Mesothelial cell of epicardium (in vitro differentiated cells): ENCODE measurements at regions not wholly inside any gene's neighbourhood (a gene's known extent, or its start where the extent isn't known, plus 50 kb on each side); places are given as distances from the start of the nearest gene placed in this dataset.

Experiments used
- DNase-seq, 2 experiments: peaks; one replicate each; pipeline ENCODE4 v3.0.0; 2021; ENCODE audit warnings: low spot score in 2 of 2; ENCODE audit not compliant: unreplicated experiment in 2 of 2
- H3K27ac Mint-ChIP-seq: 2 replicates; pipeline ENCODE4 v1.8.0; 2021; ENCODE audit warnings: mixed read lengths
- H3K27me3 Mint-ChIP-seq: 2 replicates; pipeline ENCODE4 v1.8.0; 2021; ENCODE audit warnings: low read depth, mixed read lengths
- H3K36me3 Mint-ChIP-seq: 2 replicates; pipeline ENCODE4 v1.8.0; 2021; ENCODE audit warnings: mixed read lengths
- H3K4me1 Mint-ChIP-seq: 2 replicates; pipeline ENCODE4 v1.8.0; 2021; ENCODE audit warnings: mixed read lengths
- H3K4me3 Mint-ChIP-seq: 2 replicates; pipeline ENCODE4 v1.8.0; 2021; ENCODE audit warnings: mild to moderate bottlenecking, moderate library complexity, mixed read lengths
- H3K9me3 Mint-ChIP-seq: 2 replicates; pipeline ENCODE4 v1.8.0; 2021; ENCODE audit warnings: mixed read lengths
- TF ChIP-seq, protein P1 (sequence below): fragments of 200-600 bp; sonication (generic); IDR thresholded peaks from one replicate; pipeline ENCODE4 v1.5.0; 2021; ENCODE audit warnings: antibody characterized with exemption; ENCODE audit not compliant: unreplicated experiment

DNA sequence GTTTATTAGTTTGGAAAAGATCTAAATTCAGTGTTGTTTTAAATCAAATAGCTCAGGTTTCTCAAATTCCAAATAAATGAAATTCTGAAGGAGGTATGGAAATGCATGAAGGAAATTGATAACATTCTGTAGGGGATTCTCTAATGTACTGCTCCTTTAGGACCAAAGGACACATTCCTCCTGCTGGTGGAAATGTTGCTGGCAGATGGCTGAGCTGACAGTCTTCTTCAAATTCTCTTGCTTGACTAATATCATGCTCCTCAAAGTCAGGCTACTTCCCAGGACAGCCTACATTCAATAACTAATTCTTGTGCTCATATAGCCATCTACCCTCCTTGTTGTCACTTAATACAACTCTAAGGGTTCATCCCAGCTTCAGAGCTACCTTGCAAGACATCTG is 1118.5 kb downstream of the PCDH9 start:
- H3K36me3 Mint-ChIP-seq, result no peaks in the 10 kb centered on the region
- peaks cover 8% of the 10 kb centered on the region for H3K4me1 Mint-ChIP-seq
- TF ChIP-seq, protein P1, sequence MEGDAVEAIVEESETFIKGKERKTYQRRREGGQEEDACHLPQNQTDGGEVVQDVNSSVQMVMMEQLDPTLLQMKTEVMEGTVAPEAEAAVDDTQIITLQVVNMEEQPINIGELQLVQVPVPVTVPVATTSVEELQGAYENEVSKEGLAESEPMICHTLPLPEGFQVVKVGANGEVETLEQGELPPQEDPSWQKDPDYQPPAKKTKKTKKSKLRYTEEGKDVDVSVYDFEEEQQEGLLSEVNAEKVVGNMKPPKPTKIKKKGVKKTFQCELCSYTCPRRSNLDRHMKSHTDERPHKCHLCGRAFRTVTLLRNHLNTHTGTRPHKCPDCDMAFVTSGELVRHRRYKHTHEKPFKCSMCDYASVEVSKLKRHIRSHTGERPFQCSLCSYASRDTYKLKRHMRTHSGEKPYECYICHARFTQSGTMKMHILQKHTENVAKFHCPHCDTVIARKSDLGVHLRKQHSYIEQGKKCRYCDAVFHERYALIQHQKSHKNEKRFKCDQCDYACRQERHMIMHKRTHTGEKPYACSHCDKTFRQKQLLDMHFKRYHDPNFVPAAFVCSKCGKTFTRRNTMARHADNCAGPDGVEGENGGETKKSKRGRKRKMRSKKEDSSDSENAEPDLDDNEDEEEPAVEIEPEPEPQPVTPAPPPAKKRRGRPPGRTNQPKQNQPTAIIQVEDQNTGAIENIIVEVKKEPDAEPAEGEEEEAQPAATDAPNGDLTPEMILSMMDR, result no peak
- H3K27me3 Mint-ChIP-seq, result no peaks in the 10 kb centered on the region
- no peak overlapping the region for H3K27ac Mint-ChIP-seq
- no peak for DNase-seq
- no peak overlapping the region for H3K4me3 Mint-ChIP-seq
- H3K9me3 Mint-ChIP-seq, result no peaks in the 10 kb centered on the region

DNA sequence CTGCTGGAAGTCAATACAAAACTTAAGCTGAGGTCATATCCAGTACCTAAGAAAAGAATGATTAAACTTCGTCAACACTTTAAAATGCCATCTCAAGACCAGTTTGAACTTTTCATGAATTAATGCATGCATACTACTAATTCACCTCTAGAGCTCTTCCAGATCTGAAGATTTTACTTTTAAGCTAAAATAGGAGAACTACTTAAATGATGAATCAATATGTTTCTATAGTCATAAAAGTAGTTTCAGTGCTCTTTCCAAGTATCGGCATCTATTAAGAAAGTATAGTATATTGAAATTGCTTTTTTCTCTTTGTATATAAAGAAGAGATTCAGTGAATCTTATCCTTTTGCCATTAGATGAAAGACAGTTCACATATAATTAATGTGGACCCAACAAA is 1123.9 kb downstream of the PCDH9 start:
- DNase-seq, result no peak
- H3K4me1 Mint-ChIP-seq, result no peaks in the 10 kb centered on the region
- H3K9me3 Mint-ChIP-seq, result no peaks in the 10 kb centered on the region
- H3K36me3 Mint-ChIP-seq, result no peaks in the 10 kb centered on the region
- no peaks in the 10 kb centered on the region for H3K27me3 Mint-ChIP-seq
- TF ChIP-seq, protein P1, result no peak
- H3K27ac Mint-ChIP-seq, result no peak overlapping the region
- no peak overlapping the region for H3K4me3 Mint-ChIP-seq

DNA sequence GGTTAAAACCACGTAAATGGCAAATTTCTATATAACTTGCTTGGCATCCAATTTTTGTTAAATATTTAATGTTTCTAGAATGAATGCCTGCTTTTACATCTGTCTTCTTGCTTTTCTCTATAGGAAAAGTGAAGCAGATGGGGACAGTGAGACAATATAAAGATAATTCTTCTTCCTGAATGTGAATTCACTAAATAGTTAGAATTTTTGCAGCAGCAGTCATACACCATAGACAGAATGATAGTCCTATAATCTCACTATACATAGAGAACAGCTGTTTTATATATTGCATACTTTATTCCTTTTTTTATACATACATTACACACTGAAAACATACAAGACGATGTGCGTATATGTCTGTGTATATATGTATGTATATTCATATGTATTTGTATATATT is 1127.3 kb downstream of the PCDH9 start:
- Mint-ChIP-seq H3K9me3 (no peaks in the 10 kb centered on the region), H3K36me3 (no peaks in the 10 kb centered on the region), H3K27me3 (no peaks in the 10 kb centered on the region), H3K4me3 (no peak overlapping the region), H3K27ac (no peak overlapping the region), H3K4me1 (no peaks in the 10 kb centered on the region)
- TF ChIP-seq, protein P1, result no peak
- DNase-seq, result no peak

DNA sequence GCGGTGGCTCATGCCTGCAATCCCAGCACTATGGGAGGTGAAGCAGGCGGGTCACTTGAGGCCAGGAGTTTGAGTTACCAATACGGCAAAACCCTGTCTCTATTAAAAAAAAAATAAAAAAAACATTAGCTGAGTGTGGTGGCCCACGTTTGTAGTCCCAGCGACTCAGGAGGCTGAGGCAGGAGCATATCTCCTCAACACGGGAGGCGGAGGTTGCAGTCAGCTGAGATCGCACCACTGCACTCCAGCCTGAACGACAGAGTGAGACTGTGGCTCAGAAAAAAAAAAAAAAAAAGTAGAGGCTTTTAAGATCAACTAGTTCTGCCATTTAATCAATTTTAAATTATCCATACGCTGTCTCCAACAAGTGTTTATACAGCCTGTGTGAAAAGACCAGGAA is 1130.3 kb downstream of the PCDH9 start:
- DNase-seq, result no peak
- TF ChIP-seq, protein P1, result no peak
- Mint-ChIP-seq H3K4me1 (no peaks in the 10 kb centered on the region), H3K27me3 (no peaks in the 10 kb centered on the region), H3K36me3 (peaks cover 10% of the 10 kb centered on the region), H3K27ac (no peak overlapping the region), H3K4me3 (no peak overlapping the region), H3K9me3 (peaks cover 12% of the 10 kb centered on the region)

DNA sequence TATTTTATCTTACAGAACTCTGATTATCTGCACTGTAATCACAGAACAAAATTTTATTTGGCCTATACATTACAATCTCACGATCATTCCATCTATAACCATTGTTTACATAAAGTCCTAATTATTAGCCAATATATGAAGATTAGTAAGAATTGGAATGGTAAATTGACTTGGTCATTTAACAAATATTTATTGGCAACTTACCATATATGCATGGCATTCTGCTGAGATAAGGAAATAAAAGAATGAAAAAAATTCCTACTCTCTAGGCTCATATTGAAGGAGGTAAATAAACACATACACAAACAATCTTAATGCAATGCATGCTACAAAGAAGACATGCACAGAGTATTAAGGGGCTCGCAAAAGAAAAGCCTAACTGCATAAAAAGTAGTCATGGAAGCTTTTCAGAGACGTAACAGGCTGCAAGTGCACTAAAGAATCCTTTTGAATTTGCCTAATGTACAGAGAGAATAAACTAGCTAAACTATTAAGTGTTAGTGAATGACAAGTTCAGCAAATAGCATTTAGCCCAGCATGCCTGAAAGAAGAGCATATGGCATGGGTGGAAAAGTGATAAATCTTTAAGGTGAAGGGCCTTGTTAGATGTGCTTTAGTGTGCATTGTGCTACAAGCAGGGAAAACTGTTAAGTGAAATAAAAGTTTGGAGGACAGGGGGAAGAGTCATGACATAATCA is 1131.1 kb downstream of the PCDH9 start:
- no peak overlapping the region for H3K4me3 Mint-ChIP-seq

More for the DNA sequence above, 1131.1 kb downstream of the PCDH9 start:
- TF ChIP-seq, protein P1, result no peak
- peaks cover 14% of the 10 kb centered on the region for H3K9me3 Mint-ChIP-seq
- H3K27ac Mint-ChIP-seq, result no peak overlapping the region
- DNase-seq, result no peak
- peaks cover 12% of the 10 kb centered on the region for H3K36me3 Mint-ChIP-seq
- no peaks in the 10 kb centered on the region for H3K4me1 Mint-ChIP-seq
- no peaks in the 10 kb centered on the region for H3K27me3 Mint-ChIP-seq
